Hepatocyte (in vitro differentiated cells): ENCODE measurements at regions not wholly inside any gene's neighbourhood (a gene's known extent, or its start where the extent isn't known, plus 50 kb on each side); places are given as distances from the start of the nearest gene placed in this dataset.

Experiments
- DNase-seq: peaks from one replicate; pipeline ENCODE4 v3.0.0-alpha.2; 2016; ENCODE audit warnings: low spot score
- H2AFZ ChIP-seq: fragments of 200-600 bp; sonication (generic); 2 replicates; pipeline ENCODE4 v1.6.0; 2016; ENCODE audit warnings: antibody characterized with exemption, mild to moderate bottlenecking
- H3K27ac ChIP-seq: fragments of 200-600 bp; sonication (generic); 2 replicates; pipeline ENCODE4 v1.5.1; 2016; ENCODE audit warnings: mild to moderate bottlenecking
- H3K27me3 ChIP-seq: fragments of 200-600 bp; sonication (generic); 2 replicates; pipeline ENCODE4 v1.6.1; 2016
- H3K36me3 ChIP-seq: fragments of 200-600 bp; sonication (generic); replicated peaks from 2 replicates; pipeline ENCODE4 v1.5.1; 2016; ENCODE audit warnings: low read depth; ENCODE audit not compliant: insufficient read depth
- H3K4me1 ChIP-seq: fragments of 200-600 bp; sonication (generic); 2 replicates; pipeline ENCODE4 v1.5.1; 2016; ENCODE audit warnings: mild to moderate bottlenecking, moderate library complexity; ENCODE audit not compliant: insufficient read depth
- H3K4me2 ChIP-seq: fragments of 200-600 bp; sonication (generic); 2 replicates; pipeline ENCODE4 v1.6.0; 2016
- H3K4me3 ChIP-seq: fragments of 200-600 bp; sonication (generic); 2 replicates; pipeline ENCODE4 v1.5.1; 2016; ENCODE audit warnings: mild to moderate bottlenecking
- H3K79me2 ChIP-seq: fragments of 200-600 bp; sonication (generic); 2 replicates; pipeline ENCODE4 v1.6.0; 2017; ENCODE audit warnings: mild to moderate bottlenecking
- H3K9me2 ChIP-seq: fragments of 200-600 bp; sonication (generic); replicated peaks from 2 replicates; pipeline ENCODE4 v1.6.0; 2017; ENCODE audit warnings: mild to moderate bottlenecking; ENCODE audit not compliant: insufficient read depth
- H3K9me3 ChIP-seq: fragments of 200-600 bp; sonication (generic); 2 replicates; pipeline ENCODE4 v1.5.1; 2016; ENCODE audit warnings: low read depth, mild to moderate bottlenecking
- H4K20me1 ChIP-seq: fragments of 200-600 bp; sonication (generic); 2 replicates; pipeline ENCODE4 v1.6.0; 2016; ENCODE audit warnings: mild to moderate bottlenecking; ENCODE audit not compliant: insufficient read depth, poor library complexity, severe bottlenecking
- EZH2 ChIP-seq: fragments of 200-600 bp; sonication (generic); IDR thresholded peaks from 2 replicates; pipeline ENCODE4 v1.6.1; 2016; ENCODE audit warnings: antibody characterized with exemption, mild to moderate bottlenecking, borderline replicate concordance
- EZH2phosphoT487 ChIP-seq: fragments of 200-600 bp; sonication (generic); IDR thresholded peaks from one replicate; pipeline ENCODE4 v1.6.1; 2018; ENCODE audit warnings: antibody characterized with exemption, mild to moderate bottlenecking, low read depth, moderate library complexity; ENCODE audit not compliant: unreplicated experiment, severe bottlenecking
- WGBS: methylation state at CpG from one replicate; pipeline ENCODE4 v1.1.6; 2016; ENCODE audit warnings: low lambda C conversion rate; ENCODE audit errors: missing lambda C conversion rate; 5-methylcytosine and 5-hydroxymethylcytosine counted together
- TF ChIP-seq, protein P1 (sequence below): fragments of 200-600 bp; sonication (generic); IDR thresholded peaks from 2 replicates; pipeline ENCODE4 v1.5.1; 2016; ENCODE audit warnings: antibody characterized with exemption, mild to moderate bottlenecking; ENCODE audit not compliant: poor library complexity

DNA sequence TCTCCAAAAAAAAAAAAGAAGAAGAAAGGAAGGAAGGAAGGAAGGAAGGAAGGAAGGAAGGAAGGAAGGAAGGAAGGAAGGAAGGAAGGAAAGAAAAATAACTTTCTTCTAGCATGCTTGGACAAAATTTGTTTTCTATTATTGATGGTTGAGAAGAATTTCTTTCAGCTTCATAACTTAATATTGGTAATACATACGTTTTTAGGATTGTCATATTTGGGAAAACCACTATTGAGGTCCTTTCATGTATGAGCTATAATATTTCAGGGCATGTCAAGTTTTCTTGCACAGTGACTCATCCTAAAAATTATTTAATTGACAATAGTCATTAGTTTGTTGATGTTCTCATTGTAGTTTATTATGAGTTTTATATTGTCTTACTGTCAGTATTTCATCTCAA is 66.4 kb upstream of the PKDCC start:
- TF ChIP-seq, protein P1, sequence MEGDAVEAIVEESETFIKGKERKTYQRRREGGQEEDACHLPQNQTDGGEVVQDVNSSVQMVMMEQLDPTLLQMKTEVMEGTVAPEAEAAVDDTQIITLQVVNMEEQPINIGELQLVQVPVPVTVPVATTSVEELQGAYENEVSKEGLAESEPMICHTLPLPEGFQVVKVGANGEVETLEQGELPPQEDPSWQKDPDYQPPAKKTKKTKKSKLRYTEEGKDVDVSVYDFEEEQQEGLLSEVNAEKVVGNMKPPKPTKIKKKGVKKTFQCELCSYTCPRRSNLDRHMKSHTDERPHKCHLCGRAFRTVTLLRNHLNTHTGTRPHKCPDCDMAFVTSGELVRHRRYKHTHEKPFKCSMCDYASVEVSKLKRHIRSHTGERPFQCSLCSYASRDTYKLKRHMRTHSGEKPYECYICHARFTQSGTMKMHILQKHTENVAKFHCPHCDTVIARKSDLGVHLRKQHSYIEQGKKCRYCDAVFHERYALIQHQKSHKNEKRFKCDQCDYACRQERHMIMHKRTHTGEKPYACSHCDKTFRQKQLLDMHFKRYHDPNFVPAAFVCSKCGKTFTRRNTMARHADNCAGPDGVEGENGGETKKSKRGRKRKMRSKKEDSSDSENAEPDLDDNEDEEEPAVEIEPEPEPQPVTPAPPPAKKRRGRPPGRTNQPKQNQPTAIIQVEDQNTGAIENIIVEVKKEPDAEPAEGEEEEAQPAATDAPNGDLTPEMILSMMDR, result no peak
- TF ChIP-seq EZH2phosphoT487 (no peak), EZH2 (no peak)
- Histone ChIP-seq H3K36me3 (no peaks in the 10 kb centered on the region), H3K27ac (no peak overlapping the region), H4K20me1 (no peaks in the 10 kb centered on the region), H3K9me3 (no peaks in the 10 kb centered on the region), H3K27me3 (no peaks in the 10 kb centered on the region), H3K9me2 (no peaks in the 10 kb centered on the region), H3K4me3 (no peak overlapping the region), H3K79me2 (no peaks in the 10 kb centered on the region), H3K4me1 (no peaks in the 10 kb centered on the region), H2AFZ (no peak overlapping the region), H3K4me2 (no peak overlapping the region)
- no peak for DNase-seq
- WGBS, result 100% methylated on average over 1 of the region's 1 CpG

DNA sequence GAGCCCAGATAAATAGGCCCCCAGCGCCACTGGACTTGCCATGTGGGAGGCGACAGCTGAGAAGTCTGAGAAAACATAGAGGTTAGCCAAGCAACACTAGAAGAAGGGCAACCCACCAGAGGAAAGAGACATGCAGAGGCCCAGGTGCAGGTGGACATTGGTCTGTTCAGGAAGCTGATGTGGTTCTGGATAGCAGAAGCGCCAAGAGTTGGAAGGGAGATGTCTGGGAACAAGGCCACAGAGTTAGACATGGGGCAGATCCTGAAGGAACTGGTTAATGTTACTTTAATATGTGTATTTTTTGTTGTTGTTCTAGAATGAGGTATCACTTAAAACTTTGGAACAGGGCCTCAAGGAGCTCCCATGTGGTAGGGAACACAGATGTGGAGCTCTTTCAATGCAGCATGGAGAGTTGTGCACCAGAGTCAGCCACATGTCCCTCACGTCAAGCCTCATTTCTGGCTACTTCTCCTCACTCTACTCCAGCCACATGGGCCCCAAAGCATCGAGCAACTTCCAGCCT is 62.2 kb upstream of the PKDCC start:
- Histone ChIP-seq H4K20me1 (no peaks in the 10 kb centered on the region), H3K4me2 (no peak overlapping the region), H3K9me3 (no peaks in the 10 kb centered on the region), H3K27me3 (no peaks in the 10 kb centered on the region), H3K4me1 (peaks cover 17% of the 10 kb centered on the region), H2AFZ (no peak overlapping the region), H3K27ac (no peak overlapping the region), H3K9me2 (no peaks in the 10 kb centered on the region), H3K36me3 (no peaks in the 10 kb centered on the region), H3K79me2 (no peaks in the 10 kb centered on the region), H3K4me3 (no peak overlapping the region)
- 98% methylated on average over 5 of the region's 5 CpGs for WGBS
- no peak for DNase-seq
- TF ChIP-seq EZH2phosphoT487 (no peak), EZH2 (no peak)

DNA sequence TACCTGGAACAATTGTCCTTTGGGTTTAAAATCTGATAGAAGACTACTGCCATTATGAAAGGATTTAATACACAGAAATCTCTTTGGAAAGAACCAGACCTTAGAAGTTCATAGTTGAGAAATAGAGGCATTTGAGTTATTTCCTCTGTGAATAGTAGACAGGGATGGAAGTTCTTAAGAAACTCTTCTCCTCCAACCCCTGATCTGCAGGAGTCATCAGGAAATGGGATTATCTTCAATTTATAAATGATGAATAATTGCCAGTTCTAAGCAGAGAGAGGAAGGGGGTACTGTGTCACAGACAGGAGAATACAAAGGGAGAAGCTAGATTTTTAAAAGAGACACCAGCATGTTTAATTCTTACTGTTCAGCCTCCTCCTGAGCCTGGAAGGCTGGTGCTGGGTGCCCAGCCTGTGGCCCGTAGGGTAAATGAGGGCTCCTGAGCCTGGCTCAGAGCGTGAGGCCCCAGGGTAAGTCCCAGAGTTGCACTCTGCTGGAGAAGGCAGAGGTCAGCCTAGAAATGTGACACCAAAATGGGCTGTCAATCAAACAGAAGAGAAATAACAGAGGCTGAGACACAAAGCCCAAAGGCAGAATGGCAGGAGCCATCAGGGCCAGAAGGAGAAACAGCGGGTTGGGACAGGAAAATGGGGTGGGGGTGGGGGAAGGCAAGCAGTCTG is 58.2 kb upstream of the PKDCC start:
- Histone ChIP-seq H3K9me2 (no peaks in the 10 kb centered on the region), H3K9me3 (no peaks in the 10 kb centered on the region), H3K27ac (no peak overlapping the region), H3K79me2 (no peaks in the 10 kb centered on the region), H4K20me1 (no peaks in the 10 kb centered on the region), H2AFZ (no peak overlapping the region), H3K36me3 (no peaks in the 10 kb centered on the region), H3K27me3 (no peaks in the 10 kb centered on the region), H3K4me2 (no peak overlapping the region), H3K4me1 (peaks cover 22% of the 10 kb centered on the region), H3K4me3 (no peak overlapping the region)
- no peak for DNase-seq
- 52% methylated on average over 3 of the region's 3 CpGs for WGBS
- no peak for TF ChIP-seq EZH2
- TF ChIP-seq EZH2phosphoT487, result no peak
- TF ChIP-seq, protein P1, result no peak

DNA sequence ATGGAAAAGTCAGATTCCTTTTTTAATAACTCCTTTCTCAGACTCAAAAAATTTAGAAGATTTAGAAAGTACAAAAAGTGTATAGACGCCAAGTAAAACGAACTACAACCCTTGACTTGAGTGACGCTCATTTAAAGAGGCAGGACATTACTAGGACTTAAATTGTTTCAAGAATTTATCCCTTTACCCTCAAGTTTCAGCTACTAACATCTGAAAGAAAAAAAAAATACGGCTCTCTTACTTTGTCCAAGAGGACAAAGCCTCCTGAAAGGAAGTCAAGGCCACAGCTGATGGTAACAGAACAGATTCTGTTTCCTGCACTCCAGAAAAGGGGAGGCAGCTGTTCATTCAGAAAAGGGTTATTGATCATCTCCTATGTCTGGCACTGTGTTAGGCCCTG is 57.6 kb upstream of the PKDCC start:
- Histone ChIP-seq H4K20me1 (no peaks in the 10 kb centered on the region), H2AFZ (no peak overlapping the region), H3K4me3 (no peak overlapping the region), H3K4me1 (peaks cover 22% of the 10 kb centered on the region), H3K27ac (no peak overlapping the region), H3K27me3 (no peaks in the 10 kb centered on the region), H3K79me2 (no peaks in the 10 kb centered on the region), H3K4me2 (no peak overlapping the region), H3K36me3 (no peaks in the 10 kb centered on the region), H3K9me3 (no peaks in the 10 kb centered on the region), H3K9me2 (no peaks in the 10 kb centered on the region)
- no peak for DNase-seq
- no peak for TF ChIP-seq EZH2
- TF ChIP-seq EZH2phosphoT487, result no peak
- TF ChIP-seq, protein P1, result no peak
- WGBS, result 57% methylated on average over 4 of the region's 4 CpGs
